ENCODE measurements at regions not wholly inside any gene's neighbourhood (a gene's known extent, or its start where the extent isn't known, plus 50 kb on each side); places are given as distances from the start of the nearest gene placed in this dataset.

DNA sequence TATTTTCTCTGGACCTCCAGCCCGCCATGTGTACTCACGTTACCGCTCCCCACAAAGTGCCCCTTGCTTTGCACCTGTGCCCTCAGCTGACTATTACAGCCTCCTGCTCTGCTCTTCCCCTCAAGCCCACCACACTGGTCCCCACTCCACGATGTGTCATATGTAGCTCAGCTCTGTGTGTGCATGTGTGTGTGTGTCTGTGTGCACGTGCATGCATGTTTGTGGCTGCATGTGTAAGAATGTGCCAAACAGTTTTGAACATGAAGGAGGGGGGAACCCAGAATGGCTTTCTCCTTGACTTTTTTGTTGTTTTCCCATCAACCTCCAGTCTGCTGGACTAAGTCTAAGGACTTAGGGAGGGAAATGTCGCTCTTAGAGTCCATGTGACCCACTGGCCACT, 54.8 kb upstream of the BTRC start:
- no peak for DNase-seq (ENCODE audit: low spot score)

GRCh38 chr10:101301111-101301731, 52.7 kb upstream of the BTRC start:
- DNase-seq (ENCODE audit: low spot score), result no peak

DNA sequence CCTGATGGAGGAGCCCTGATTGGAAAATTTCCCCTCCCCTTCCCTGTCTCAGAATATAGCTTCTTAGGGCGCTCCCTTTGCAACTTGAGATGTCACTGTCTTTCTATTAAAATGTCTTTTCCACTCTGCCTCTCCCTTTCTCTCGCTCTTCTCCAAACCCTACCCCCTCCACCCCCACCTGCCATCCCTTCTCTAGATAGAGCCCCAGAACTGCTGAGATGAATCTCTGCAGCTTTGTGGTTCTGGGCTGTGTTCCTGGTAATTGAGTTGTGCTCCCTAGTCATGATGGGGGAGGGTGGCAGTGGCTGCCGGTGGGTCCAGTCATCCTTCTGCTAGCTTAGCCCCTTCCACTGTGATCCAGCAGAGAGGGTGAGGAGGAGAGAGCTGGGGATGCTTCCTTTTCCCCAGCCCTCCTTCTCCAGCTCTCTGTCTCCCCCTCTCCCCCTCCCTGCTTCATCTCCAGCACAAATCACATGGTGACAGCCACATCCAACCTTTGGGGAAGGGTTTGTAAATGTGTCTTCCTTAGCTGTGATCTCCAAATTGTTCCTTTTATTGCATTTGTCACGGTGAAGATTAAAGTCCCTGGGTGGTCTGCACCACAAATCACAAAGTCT, 50.8 kb upstream of the BTRC start:
- DNase-seq (ENCODE audit: low spot score), result no peak

Data from left forelimb (tissue), 1 donor.